ENCODE measurements at regions not wholly inside any gene's neighbourhood (a gene's known extent, or its start where the extent isn't known, plus 50 kb on each side); places are given as distances from the start of the nearest gene placed in this dataset.
"Not testable (repeated sequence)": the region's sequence is repeated elsewhere in the genome, so short reads cannot be mapped to it uniquely, and the experiment has no call there.

- Histone ChIP-seq H3K4me3 (ENCODE audit: low read depth, low read length) (no peak overlapping the region), H3K36me3 (ENCODE audit: control insufficient read depth, insufficient read depth, low read length) (no peaks in the 10 kb centered on the region), H3K27me3 (ENCODE audit: control insufficient read depth, insufficient read depth, low read length) (no peaks in the 10 kb centered on the region)
- no peak for DNase-seq (ENCODE audit: low read depth)
- no peak for TF ChIP-seq CTCF (IDR thresholded peaks at IDR 0.05; ENCODE audit: insufficient read depth, low read length, poor library complexity, severe bottlenecking)
These were observed 103.5 kb downstream of the LSMEM1 start for GRCh38 chr7:112584290-112584689.

- H3K36me3 ChIP-seq (ENCODE audit: control insufficient read depth, insufficient read depth, low read length), result no peaks in the 10 kb centered on the region
- no peak for DNase-seq (ENCODE audit: low read depth)
- H3K27me3 ChIP-seq (ENCODE audit: control insufficient read depth, insufficient read depth, low read length), result no peaks in the 10 kb centered on the region
- no peak overlapping the region for H3K4me3 ChIP-seq (ENCODE audit: low read depth, low read length)
- no peak for TF ChIP-seq CTCF (IDR thresholded peaks at IDR 0.05; ENCODE audit: insufficient read depth, low read length, poor library complexity, severe bottlenecking)
These were observed 106.7 kb downstream of the LSMEM1 start for GRCh38 chr7:112587504-112587903.

GRCh38 chr7:112592565-112593263, 111.9 kb downstream of the LSMEM1 start:
- H3K4me3 ChIP-seq (ENCODE audit: low read depth, low read length); DNase-seq (ENCODE audit: low read depth); H3K36me3 ChIP-seq (ENCODE audit: control insufficient read depth, insufficient read depth, low read length); H3K27me3 ChIP-seq (ENCODE audit: control insufficient read depth, insufficient read depth, low read length): not testable (repeated sequence)

- no peak for DNase-seq (ENCODE audit: low read depth)
- TF ChIP-seq CTCF (IDR thresholded peaks at IDR 0.05; ENCODE audit: insufficient read depth, low read length, poor library complexity, severe bottlenecking), result no peak
- no peaks in the 10 kb centered on the region for H3K36me3 ChIP-seq (ENCODE audit: control insufficient read depth, insufficient read depth, low read length)
- H3K27me3 ChIP-seq (ENCODE audit: control insufficient read depth, insufficient read depth, low read length), result no peaks in the 10 kb centered on the region
- H3K4me3 ChIP-seq (ENCODE audit: low read depth, low read length), result no peak overlapping the region
These were observed 113.6 kb downstream of the LSMEM1 start for GRCh38 chr7:112594397-112594796.

- no peak for DNase-seq (ENCODE audit: low read depth)
- H3K36me3 ChIP-seq (ENCODE audit: control insufficient read depth, insufficient read depth, low read length), result no peaks in the 10 kb centered on the region
These were observed 115.5 kb downstream of the LSMEM1 start for GRCh38 chr7:112596260-112596659.

GRCh38 chr7:112596981-112597380, 116.2 kb downstream of the LSMEM1 start:
- DNase-seq (ENCODE audit: low read depth), result no peak
- TF ChIP-seq CTCF (IDR thresholded peaks at IDR 0.05; ENCODE audit: insufficient read depth, low read length, poor library complexity, severe bottlenecking), result no peak
- Histone ChIP-seq H3K4me3 (ENCODE audit: low read depth, low read length) (no peak overlapping the region), H3K36me3 (ENCODE audit: control insufficient read depth, insufficient read depth, low read length) (no peaks in the 10 kb centered on the region), H3K27me3 (ENCODE audit: control insufficient read depth, insufficient read depth, low read length) (no peaks in the 10 kb centered on the region)

More at GRCh38 chr7:112596260-112596659, 115.5 kb downstream of the LSMEM1 start:
- Histone ChIP-seq H3K4me3 (ENCODE audit: low read depth, low read length) (no peak overlapping the region), H3K27me3 (ENCODE audit: control insufficient read depth, insufficient read depth, low read length) (no peaks in the 10 kb centered on the region)
- no peak for TF ChIP-seq CTCF (IDR thresholded peaks at IDR 0.05; ENCODE audit: insufficient read depth, low read length, poor library complexity, severe bottlenecking)
